GM12878 (cell line): ENCODE measurements at regions not wholly inside any gene's neighbourhood (a gene's known extent, or its start where the extent isn't known, plus 50 kb on each side); places are given as distances from the start of the nearest gene placed in this dataset.

Experiments
- ATAC-seq: fragments of 200-7000 bp; cut with Tn5 transposase; 3 replicates; pipeline ENCODE4 v1.9.1; 2020; ENCODE audit warnings: mild to moderate bottlenecking, moderate library complexity
- BruUV-seq: library from RNA; stranded (reverse); fragments of 400-500 nt; replicated peaks from 2 replicates; lab custom pipeline; 2021; lab: Mats Ljungman, UMichigan
- CTCF ChIA-PET: fragments of 300-600 bp; sonication (Branson Sonifier 250); formaldehyde crosslinking; extraction: SDS; loops from one replicate; lab custom pipeline; 2021; ENCODE audit warnings: inconsistent platforms; lab: Yijun Ruan, JAX
- POLR2A ChIA-PET: fragments of 350-600 bp; formaldehyde crosslinking; extraction: SDS; loops from one replicate; lab custom pipeline; 2021; ENCODE audit warnings: inconsistent platforms; lab: Charles Lee
- RAD21 ChIA-PET: fragments of 300-600 bp; sonication (Branson Sonifier 250); formaldehyde crosslinking; loops from one replicate; lab custom pipeline; 2023; ENCODE audit warnings: antibody characterized with exemption; ENCODE audit not compliant: unreplicated experiment; lab: Charles Lee
- SMC1A ChIA-PET: fragments of 300-600 bp; sonication (Branson Sonifier 250); formaldehyde crosslinking; loops from one replicate; lab custom pipeline; 2023; ENCODE audit not compliant: unreplicated experiment, uncharacterized antibody; lab: Charles Lee
- DNase-seq: peaks from one replicate; pipeline ENCODE4 v3.0.0-alpha.2; 2011; ENCODE audit warnings: low read depth, low spot score
- FAIRE-seq: peaks from 3 replicates; lab custom pipeline; 2011; peaks lifted over from hg19 to GRCh38; lab: Jason Lieb, UNC
- H2AFZ ChIP-seq: 2 replicates; pipeline ENCODE4 v1.6.0; 2011; ENCODE audit warnings: low read depth, low read length, control low read depth; ENCODE audit not compliant: control insufficient read depth
- H3K27ac ChIP-seq: 2 replicates; pipeline ENCODE4 v1.5.1; 2011; ENCODE audit warnings: control low read depth; ENCODE audit not compliant: control insufficient read depth, insufficient read depth
- H3K27me3 ChIP-seq, 2 experiments: replicated peaks in 1 of 2; 2 replicates each; pipeline versions ENCODE4 v1.6.0 to v1.6.1; 2011; ENCODE audit warnings: low read length in 1 of 2; ENCODE audit not compliant: control insufficient read depth in 2 of 2, insufficient read depth in 2 of 2
- H3K36me3 ChIP-seq, 2 experiments: 2 replicates each; pipeline ENCODE4 v1.5.1; 2011; ENCODE audit warnings: low read length in 1 of 2; ENCODE audit not compliant: control insufficient read depth in 2 of 2, insufficient read depth in 2 of 2
- H3K4me1 ChIP-seq: 2 replicates; pipeline ENCODE4 v1.6.1; 2011; ENCODE audit warnings: mild to moderate bottlenecking, low read length, moderate library complexity, mixed read lengths; ENCODE audit not compliant: control insufficient read depth, insufficient read depth
- H3K4me2 ChIP-seq: 2 replicates; pipeline ENCODE4 v1.6.0; 2011; ENCODE audit warnings: control low read depth; ENCODE audit not compliant: control insufficient read depth, insufficient read depth
- H3K4me3 ChIP-seq: fragments of 200-600 bp; sonication (generic); 2 replicates; pipeline ENCODE4 v1.5.1; 2016
- H3K79me2 ChIP-seq: 2 replicates; pipeline ENCODE4 v1.6.0; 2011; ENCODE audit warnings: low read length; ENCODE audit not compliant: control insufficient read depth, insufficient read depth
- H3K9ac ChIP-seq: 2 replicates; pipeline ENCODE4 v1.8.0; 2011; ENCODE audit warnings: low read length, control low read depth, mixed read lengths; ENCODE audit not compliant: control insufficient read depth, insufficient read depth
- H3K9me3 ChIP-seq: replicated peaks from 3 replicates; pipeline ENCODE4 v1.5.1; 2011; ENCODE audit warnings: mild to moderate bottlenecking, low read length; ENCODE audit not compliant: control insufficient read depth, insufficient read depth
- H4K20me1 ChIP-seq: 2 replicates; pipeline ENCODE4 v1.6.0; 2011; ENCODE audit not compliant: control insufficient read depth, insufficient read depth
- ATF3 ChIP-seq: IDR thresholded peaks from 2 replicates; pipeline ENCODE4 v1.6.1; 2011; ENCODE audit warnings: low read depth, mild to moderate bottlenecking, low read length, moderate library complexity, borderline replicate concordance; ENCODE audit errors: extremely low read depth
- ATF7 ChIP-seq: fragments of 450-650 bp; IDR thresholded peaks from 2 replicates; pipeline ENCODE4 v1.6.1; 2016; ENCODE audit warnings: low read depth, mild to moderate bottlenecking
- BCL11A ChIP-seq: IDR thresholded peaks from 2 replicates; pipeline ENCODE4 v1.6.1; 2011; ENCODE audit warnings: low read depth, low read length
- CHD4 ChIP-seq: fragments of 200-600 bp; sonication (generic); IDR thresholded peaks from 2 replicates; pipeline ENCODE4 v1.6.1; 2016; ENCODE audit warnings: mild to moderate bottlenecking
- CREM ChIP-seq: IDR thresholded peaks from 2 replicates; pipeline ENCODE4 v1.6.1; 2014; ENCODE audit warnings: antibody characterized with exemption, low read depth
- ESRRA ChIP-seq: IDR thresholded peaks from 2 replicates; pipeline ENCODE4 v1.6.1; 2012; ENCODE audit warnings: mild to moderate bottlenecking, low read length, improper control_type of control experiment
- FOXK2 ChIP-seq: fragments of 450-650 bp; IDR thresholded peaks from 2 replicates; pipeline ENCODE4 v1.6.1; 2017; ENCODE audit warnings: mild to moderate bottlenecking, moderate library complexity
- GABPA ChIP-seq: IDR thresholded peaks from 2 replicates; pipeline ENCODE4 v1.6.1; 2014; ENCODE audit warnings: antibody characterized with exemption, low read depth, mild to moderate bottlenecking, inconsistent platforms
- MTA2 ChIP-seq: fragments of 450-650 bp; IDR thresholded peaks from 2 replicates; pipeline ENCODE4 v1.6.1; 2016; ENCODE audit warnings: low read depth, mild to moderate bottlenecking, moderate library complexity
- MXI1 ChIP-seq: fragments of 150-350 bp; IDR thresholded peaks from 2 replicates; pipeline ENCODE4 v1.6.1; 2011; ENCODE audit warnings: low read depth, mild to moderate bottlenecking, inconsistent platforms, low read length, improper control_type of control experiment
- NR2C1 ChIP-seq: fragments of 450-650 bp; IDR thresholded peaks from 2 replicates; pipeline ENCODE4 v1.6.1; 2017; ENCODE audit warnings: antibody characterized with exemption, mild to moderate bottlenecking, moderate library complexity
- NR2C2 ChIP-seq: IDR thresholded peaks from 2 replicates; pipeline ENCODE4 v1.6.1; 2011; ENCODE audit warnings: borderline replicate concordance, low read depth; ENCODE audit not compliant: control insufficient read depth, insufficient read length
- PKNOX1 ChIP-seq: fragments of 450-650 bp; IDR thresholded peaks from 2 replicates; pipeline ENCODE4 v1.6.1; 2016; ENCODE audit warnings: mild to moderate bottlenecking
- POLR2AphosphoS2 ChIP-seq: IDR thresholded peaks from 2 replicates; pipeline ENCODE4 v1.6.1; 2011; ENCODE audit warnings: low read depth, mild to moderate bottlenecking, low read length, improper control_type of control experiment, moderate library complexity
- POU2F2 ChIP-seq: IDR thresholded peaks from 3 replicates; pipeline ENCODE4 v1.6.1; 2011; ENCODE audit warnings: low read depth, mild to moderate bottlenecking, low read length, borderline replicate concordance
- SKIL ChIP-seq: fragments of 450-650 bp; IDR thresholded peaks from 2 replicates; pipeline ENCODE4 v1.6.1; 2017; ENCODE audit warnings: mild to moderate bottlenecking, low read depth, inconsistent platforms; ENCODE audit not compliant: poor library complexity, severe bottlenecking
- ZBED1 ChIP-seq: IDR thresholded peaks from 2 replicates; pipeline ENCODE4 v1.6.1; 2016; ENCODE audit warnings: borderline replicate concordance
- ZBTB11 ChIP-seq: fragments of 450-650 bp; formaldehyde crosslinking; IDR thresholded peaks from 2 replicates; pipeline ENCODE4 v1.5.0; 2022; ENCODE audit warnings: mild to moderate bottlenecking, missing genetic modification characterization
- ZSCAN29 ChIP-seq: fragments of 450-650 bp; IDR thresholded peaks from 2 replicates; pipeline ENCODE4 v1.6.1; 2017; ENCODE audit warnings: mild to moderate bottlenecking, moderate library complexity
- in situ Hi-C: fragments of 300-500 bp; cut with MboI; formaldehyde crosslinking; loops from 9 replicates; pipeline ENCODE4 v1.14.3; 2018; ENCODE audit warnings: mixed read lengths
- intact Hi-C: fragments of 100-400 bp; cut with micrococcal nuclease; formaldehyde crosslinking; loops from one replicate; pipeline ENCODE4 v1.14.2; 2022; ENCODE audit not compliant: unreplicated experiment

GRCh38 chr5:58259685-58260152 lies 200.2 kb downstream of the PLK2 start (continued):
- TF ChIP-seq PKNOX1 (no peak), ESRRA (no peak), CHD4 (no peak), ZSCAN29 (no peak), MXI1 (no peak), GABPA (no peak), SKIL (no peak), NR2C2 (no peak), FOXK2 (no peak), POLR2AphosphoS2 (no peak), CREM (no peak)

GRCh38 chr5:58258984-58259684 lies 200.8 kb downstream of the PLK2 start:
- Histone ChIP-seq H3K4me2 (no peak overlapping the region), H3K36me3 (no peaks in the 10 kb centered on the region), H3K4me1 (no peaks in the 10 kb centered on the region), H3K9ac (no peak overlapping the region), H3K79me2 (no peaks in the 10 kb centered on the region), H3K27me3 (no peaks in the 10 kb centered on the region), H4K20me1 (no peaks in the 10 kb centered on the region), H2AFZ (no peak overlapping the region), H3K4me3 (no peak overlapping the region), H3K9me3 (no peaks in the 10 kb centered on the region), H3K27ac (no peak overlapping the region)
- ATAC-seq = no peak
- ChIA-PET CTCF (no interaction called here), SMC1A (no interaction called here), POLR2A (no interaction called here), RAD21 (no interaction called here)
- intact Hi-C loops (no loop called here), in situ Hi-C loops (no loop called here)
- no TSS peak for BruUV-seq
- no peak for DNase-seq
- FAIRE-seq = no peak
- TF ChIP-seq ATF7 (no peak), ATF3 (no peak), ZBTB11 (CRISPR knock-in tag) (no peak), NR2C1 (no peak), MTA2 (no peak), ZBED1 (no peak), BCL11A (no peak), POU2F2 (no peak)
